ENCODE measurements at regions not wholly inside any gene's neighbourhood (a gene's known extent, or its start where the extent isn't known, plus 50 kb on each side); places are given as distances from the start of the nearest gene placed in this dataset.

DNA sequence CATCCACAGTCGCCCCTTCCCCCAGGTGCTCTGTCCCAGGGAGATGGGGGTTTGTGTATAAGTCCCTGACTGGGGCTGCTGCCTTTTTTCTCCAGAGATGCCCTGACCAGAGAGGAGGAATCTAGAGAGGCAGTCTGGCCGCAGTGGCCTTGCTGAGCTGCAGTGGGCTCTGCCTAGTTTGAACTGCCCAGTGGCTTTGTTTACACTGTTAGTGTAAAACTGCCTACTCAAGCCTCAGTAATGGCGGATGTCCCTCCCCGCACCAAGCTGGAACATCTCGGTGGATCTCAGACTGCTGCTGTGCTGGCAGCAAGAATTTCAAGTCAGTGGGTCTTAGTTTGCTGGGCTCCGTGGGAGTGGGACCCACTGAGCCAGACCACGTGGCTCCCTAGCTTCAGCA, 102.6 kb upstream of the GIMD1 start:
- Histone ChIP-seq H3K9me3 (replicated peaks; ENCODE audit: low read length) (no peaks in the 10 kb centered on the region), H3K27me3 (ENCODE audit: control insufficient read depth, insufficient read depth, low read length) (no peaks in the 10 kb centered on the region), H3K4me2 (ENCODE audit: low read length) (no peak overlapping the region), H3K4me1 (ENCODE audit: control insufficient read depth, insufficient read depth, low read length) (no peaks in the 10 kb centered on the region), H3K9ac (ENCODE audit: low read depth, low read length) (no peak overlapping the region), H3K36me3 (ENCODE audit: insufficient read depth, low read length) (no peaks in the 10 kb centered on the region), H3K4me3 (ENCODE audit: low read length) (no peak overlapping the region)

DNA sequence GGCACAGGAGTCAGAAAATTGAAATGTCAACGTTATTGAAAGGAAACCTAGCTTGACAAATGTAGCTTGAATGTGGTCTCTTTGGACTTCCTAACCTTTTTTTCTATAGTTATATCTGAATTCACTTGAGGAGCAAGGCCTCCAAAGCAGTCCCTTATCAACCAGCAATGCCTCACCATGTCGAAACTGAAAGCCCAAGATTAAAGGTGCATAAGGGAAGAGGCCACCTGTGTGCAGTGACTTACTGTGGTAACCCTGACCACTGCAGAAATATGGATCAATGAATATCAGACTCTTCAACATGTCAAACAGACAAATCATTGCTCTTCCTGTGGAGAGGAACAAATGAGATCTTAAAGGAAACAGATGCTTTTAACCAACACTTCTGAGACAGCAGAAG, 95.0 kb upstream of the GIMD1 start:
- H3K4me1 ChIP-seq (ENCODE audit: control insufficient read depth, insufficient read depth, low read length) = no peaks in the 10 kb centered on the region
- H3K9me3 ChIP-seq (replicated peaks; ENCODE audit: low read length) = no peaks in the 10 kb centered on the region
- H3K4me2 ChIP-seq (ENCODE audit: low read length) = no peak overlapping the region
- no peaks in the 10 kb centered on the region for H3K36me3 ChIP-seq (ENCODE audit: insufficient read depth, low read length)
- H3K9ac ChIP-seq (ENCODE audit: low read depth, low read length) = no peak overlapping the region
- H3K27me3 ChIP-seq (ENCODE audit: control insufficient read depth, insufficient read depth, low read length) = no peaks in the 10 kb centered on the region
- no peak overlapping the region for H3K4me3 ChIP-seq (ENCODE audit: low read length)

DNA sequence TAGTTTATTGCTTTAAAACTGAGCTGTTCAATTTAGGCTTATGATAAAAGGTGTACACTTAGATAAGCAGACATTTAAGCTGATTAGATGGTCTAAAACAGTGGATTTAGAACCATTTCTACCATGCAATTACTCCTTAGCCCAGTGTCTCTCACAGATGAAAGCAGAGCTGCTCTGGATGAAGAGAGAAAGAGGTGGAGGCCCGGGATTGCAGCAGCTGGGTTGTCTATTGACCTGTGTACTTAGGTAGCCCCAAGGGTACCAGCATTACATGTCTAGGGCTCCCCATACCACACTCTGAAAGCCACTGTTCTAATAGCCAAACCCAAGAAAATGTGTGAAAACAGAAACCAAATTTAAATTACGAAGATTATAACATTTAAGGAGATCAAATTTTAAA, 86.0 kb upstream of the GIMD1 start:
- Histone ChIP-seq H3K4me2 (ENCODE audit: low read length) (no peak overlapping the region), H3K4me1 (ENCODE audit: control insufficient read depth, insufficient read depth, low read length) (no peaks in the 10 kb centered on the region), H3K4me3 (ENCODE audit: low read length) (no peak overlapping the region), H3K9me3 (replicated peaks; ENCODE audit: low read length) (no peaks in the 10 kb centered on the region), H3K27me3 (ENCODE audit: control insufficient read depth, insufficient read depth, low read length) (no peaks in the 10 kb centered on the region), H3K36me3 (ENCODE audit: insufficient read depth, low read length) (no peaks in the 10 kb centered on the region), H3K9ac (ENCODE audit: low read depth, low read length) (no peak overlapping the region)

DNA sequence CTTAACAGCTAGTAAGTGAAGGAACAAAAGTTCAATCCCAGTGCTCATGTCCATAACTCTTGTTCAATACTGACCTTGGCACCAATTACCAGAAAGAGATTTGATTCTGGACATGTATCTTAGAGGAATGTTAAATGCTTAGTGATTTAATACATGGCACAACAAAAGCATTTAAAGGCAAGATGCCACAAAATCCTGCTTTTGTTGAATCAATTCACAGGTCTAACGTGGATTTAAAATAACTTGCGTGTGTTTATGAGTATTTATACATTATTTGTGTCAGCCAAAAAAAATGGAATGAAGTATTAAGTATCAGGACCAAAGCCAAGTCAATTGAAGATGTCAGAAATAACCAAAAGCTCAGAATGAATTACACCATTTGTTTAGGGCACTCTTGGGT, 85.4 kb upstream of the GIMD1 start:
- no peaks in the 10 kb centered on the region for H3K36me3 ChIP-seq (ENCODE audit: insufficient read depth, low read length)
- no peaks in the 10 kb centered on the region for H3K27me3 ChIP-seq (ENCODE audit: control insufficient read depth, insufficient read depth, low read length)
- H3K4me2 ChIP-seq (ENCODE audit: low read length) = no peak overlapping the region
- H3K4me1 ChIP-seq (ENCODE audit: control insufficient read depth, insufficient read depth, low read length) = no peaks in the 10 kb centered on the region
- no peak overlapping the region for H3K9ac ChIP-seq (ENCODE audit: low read depth, low read length)
- H3K9me3 ChIP-seq (replicated peaks; ENCODE audit: low read length) = no peaks in the 10 kb centered on the region
- no peak overlapping the region for H3K4me3 ChIP-seq (ENCODE audit: low read length)

DNA sequence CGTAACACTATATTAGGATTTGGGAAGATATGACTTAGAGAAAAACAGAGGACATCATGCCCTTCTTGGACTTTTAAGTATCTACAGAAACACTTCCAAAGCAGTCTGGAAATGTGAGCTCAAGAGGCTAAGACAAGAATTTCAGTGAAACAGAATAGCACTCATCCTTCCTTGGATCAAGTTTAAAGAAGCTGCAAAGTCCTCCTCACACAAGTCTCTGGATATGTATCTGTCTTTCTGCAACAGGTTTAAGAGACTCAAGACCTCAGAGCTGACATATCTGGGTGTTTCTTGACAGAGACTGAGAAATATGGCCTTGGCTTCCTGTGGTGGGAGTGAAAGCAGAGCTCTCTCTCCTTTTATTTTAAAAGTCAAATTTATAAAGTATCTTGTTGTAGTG, 82.5 kb upstream of the GIMD1 start:
- H3K9ac ChIP-seq (ENCODE audit: low read depth, low read length) = no peak overlapping the region
- no peaks in the 10 kb centered on the region for H3K36me3 ChIP-seq (ENCODE audit: insufficient read depth, low read length)
- no peaks in the 10 kb centered on the region for H3K4me1 ChIP-seq (ENCODE audit: control insufficient read depth, insufficient read depth, low read length)
- no peaks in the 10 kb centered on the region for H3K9me3 ChIP-seq (replicated peaks; ENCODE audit: low read length)
- no peak overlapping the region for H3K4me3 ChIP-seq (ENCODE audit: low read length)
- H3K4me2 ChIP-seq (ENCODE audit: low read length) = no peak overlapping the region
- H3K27me3 ChIP-seq (ENCODE audit: control insufficient read depth, insufficient read depth, low read length) = no peaks in the 10 kb centered on the region

DNA sequence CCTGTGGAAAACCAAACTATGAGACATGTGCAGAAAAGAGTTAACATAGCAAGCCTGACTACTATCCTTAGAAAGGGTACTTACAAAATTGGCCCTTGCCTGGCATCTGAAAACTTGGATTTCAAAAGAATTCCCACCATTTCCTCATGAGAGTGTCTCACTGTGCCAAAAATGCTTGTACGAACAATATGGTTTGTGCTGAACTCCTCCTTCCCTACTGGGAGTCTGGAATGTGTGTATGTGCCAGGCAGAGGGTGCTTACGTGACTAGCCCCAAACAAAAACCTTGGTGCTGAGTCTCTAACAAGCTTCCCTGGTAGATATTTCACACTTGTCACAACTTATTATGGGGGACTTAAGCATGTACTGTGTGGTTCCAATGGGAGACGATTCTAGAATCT, 81.7 kb upstream of the GIMD1 start:
- H3K9me3 ChIP-seq (replicated peaks; ENCODE audit: low read length) = no peaks in the 10 kb centered on the region
- H3K9ac ChIP-seq (ENCODE audit: low read depth, low read length) = no peak overlapping the region
- H3K4me1 ChIP-seq (ENCODE audit: control insufficient read depth, insufficient read depth, low read length) = no peaks in the 10 kb centered on the region
- no peak overlapping the region for H3K4me2 ChIP-seq (ENCODE audit: low read length)
- H3K27me3 ChIP-seq (ENCODE audit: control insufficient read depth, insufficient read depth, low read length) = no peaks in the 10 kb centered on the region
- H3K36me3 ChIP-seq (ENCODE audit: insufficient read depth, low read length) = no peaks in the 10 kb centered on the region
- no peak overlapping the region for H3K4me3 ChIP-seq (ENCODE audit: low read length)

DNA sequence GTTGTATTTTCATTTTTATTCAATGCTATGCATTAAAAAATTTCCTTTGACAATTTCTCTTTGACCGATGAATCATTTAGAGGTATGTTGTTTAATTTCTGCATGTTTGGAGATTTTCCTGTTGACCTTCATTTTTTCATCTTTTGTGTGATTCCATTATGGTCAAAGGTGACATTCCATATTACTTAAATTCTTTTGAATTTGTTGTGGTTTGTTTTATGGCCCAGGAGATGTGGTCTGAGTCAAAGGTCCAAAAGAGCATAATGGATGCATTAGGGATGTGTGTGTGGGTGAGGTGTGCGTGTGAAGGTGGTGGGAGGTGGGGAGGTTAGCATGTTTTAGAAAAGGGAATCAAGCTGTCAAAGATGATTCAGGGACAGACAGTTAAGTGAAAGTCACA, 76.0 kb upstream of the GIMD1 start:
- Histone ChIP-seq H3K9me3 (replicated peaks; ENCODE audit: low read length) (no peaks in the 10 kb centered on the region), H3K27me3 (ENCODE audit: control insufficient read depth, insufficient read depth, low read length) (no peaks in the 10 kb centered on the region), H3K9ac (ENCODE audit: low read depth, low read length) (no peak overlapping the region), H3K4me1 (ENCODE audit: control insufficient read depth, insufficient read depth, low read length) (peaks cover 7% of the 10 kb centered on the region), H3K4me2 (ENCODE audit: low read length) (no peak overlapping the region), H3K36me3 (ENCODE audit: insufficient read depth, low read length) (no peaks in the 10 kb centered on the region), H3K4me3 (ENCODE audit: low read length) (no peak overlapping the region)

DNA sequence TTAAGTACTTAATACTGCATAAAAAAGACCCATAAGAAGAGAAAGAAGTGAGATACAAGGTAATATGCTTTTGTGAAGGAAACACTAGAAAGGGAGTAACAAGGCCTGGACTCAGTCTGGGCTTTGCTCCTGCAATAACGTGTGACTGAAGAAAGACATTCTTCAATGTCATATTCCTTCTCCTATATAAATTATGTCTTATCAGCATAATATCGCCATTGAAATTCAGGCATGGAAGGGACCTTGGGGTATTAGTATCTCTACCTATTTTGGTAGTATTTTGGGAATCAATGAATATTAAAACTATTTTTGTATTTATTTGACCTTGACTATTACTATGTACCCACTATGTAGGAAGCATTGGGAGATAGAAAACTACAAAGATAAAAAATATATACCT, 62.2 kb upstream of the GIMD1 start:
- H3K27me3 ChIP-seq (ENCODE audit: control insufficient read depth, insufficient read depth, low read length) = no peaks in the 10 kb centered on the region
- H3K9ac ChIP-seq (ENCODE audit: low read depth, low read length) = no peak overlapping the region
- H3K4me2 ChIP-seq (ENCODE audit: low read length) = no peak overlapping the region
- H3K9me3 ChIP-seq (replicated peaks; ENCODE audit: low read length) = no peaks in the 10 kb centered on the region
- H3K36me3 ChIP-seq (ENCODE audit: insufficient read depth, low read length) = no peaks in the 10 kb centered on the region
- no peaks in the 10 kb centered on the region for H3K4me1 ChIP-seq (ENCODE audit: control insufficient read depth, insufficient read depth, low read length)
- H3K4me3 ChIP-seq (ENCODE audit: low read length) = no peak overlapping the region

DNA sequence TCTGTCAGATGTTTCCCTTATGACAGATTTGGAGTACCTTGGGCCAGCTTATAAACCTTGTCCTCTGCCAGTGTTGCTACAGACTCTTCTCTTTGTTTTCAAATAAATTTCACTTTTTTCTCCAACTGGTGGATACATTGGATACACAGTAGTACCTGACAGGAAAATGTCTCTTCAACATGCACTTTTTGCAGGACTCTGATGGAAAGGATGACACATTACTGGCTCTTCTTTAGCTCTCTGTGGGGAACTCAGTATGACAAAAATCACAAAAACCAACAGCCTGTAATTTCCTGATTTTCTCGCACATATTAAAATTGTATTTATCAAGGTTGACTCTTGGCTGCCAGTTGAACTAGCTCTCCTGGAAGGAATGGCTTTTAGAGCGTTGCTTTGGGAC, 61.3 kb upstream of the GIMD1 start:
- Histone ChIP-seq H3K9me3 (replicated peaks; ENCODE audit: low read length) (no peaks in the 10 kb centered on the region), H3K4me1 (ENCODE audit: control insufficient read depth, insufficient read depth, low read length) (no peaks in the 10 kb centered on the region), H3K9ac (ENCODE audit: low read depth, low read length) (no peak overlapping the region), H3K27me3 (ENCODE audit: control insufficient read depth, insufficient read depth, low read length) (no peaks in the 10 kb centered on the region), H3K4me3 (ENCODE audit: low read length) (no peak overlapping the region), H3K4me2 (ENCODE audit: low read length) (no peak overlapping the region), H3K36me3 (ENCODE audit: insufficient read depth, low read length) (no peaks in the 10 kb centered on the region)

DNA sequence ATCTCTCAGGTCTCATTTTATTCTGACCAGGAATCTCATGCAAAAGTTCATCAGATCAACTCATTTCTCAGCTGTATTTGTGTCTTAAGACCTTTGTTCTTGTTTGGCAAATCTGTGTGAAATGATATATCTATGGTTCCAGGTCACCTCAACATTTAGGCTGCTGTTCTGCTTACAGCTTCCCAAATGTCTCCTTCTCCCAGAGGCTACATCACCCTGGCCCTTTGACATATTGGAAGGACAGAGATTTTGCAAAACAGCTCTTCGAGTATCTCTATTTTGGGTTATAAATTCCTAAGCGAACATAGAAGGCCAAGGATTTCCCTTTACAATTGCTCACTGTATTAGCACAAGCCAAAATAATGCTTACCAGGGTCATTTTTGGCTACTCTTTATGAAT, 57.5 kb upstream of the GIMD1 start:
- Histone ChIP-seq H3K4me3 (ENCODE audit: low read length) (no peak overlapping the region), H3K9me3 (replicated peaks; ENCODE audit: low read length) (no peaks in the 10 kb centered on the region), H3K36me3 (ENCODE audit: insufficient read depth, low read length) (no peaks in the 10 kb centered on the region), H3K4me1 (ENCODE audit: control insufficient read depth, insufficient read depth, low read length) (peaks cover 17% of the 10 kb centered on the region), H3K4me2 (ENCODE audit: low read length) (no peak overlapping the region), H3K9ac (ENCODE audit: low read depth, low read length) (no peak overlapping the region), H3K27me3 (ENCODE audit: control insufficient read depth, insufficient read depth, low read length) (no peaks in the 10 kb centered on the region)

DNA sequence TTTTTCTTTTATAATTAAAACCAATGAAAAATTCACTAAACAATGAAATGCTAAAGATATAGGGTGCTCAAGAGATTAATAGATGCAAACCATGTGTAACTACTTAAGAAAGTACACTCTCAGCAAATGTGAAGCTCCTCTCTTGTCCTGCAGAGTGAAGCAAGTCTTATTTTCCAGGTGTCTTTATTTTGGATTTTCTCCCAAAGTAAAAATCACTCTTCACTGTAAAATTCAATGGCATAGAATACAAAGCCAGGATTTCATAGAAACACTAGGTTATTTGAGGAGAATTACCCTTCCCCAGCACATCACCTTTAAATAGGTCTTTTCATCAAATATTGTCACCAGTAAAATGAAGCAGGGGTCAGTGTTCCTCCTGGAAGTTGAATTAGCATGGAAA, 57.0 kb upstream of the GIMD1 start:
- no peaks in the 10 kb centered on the region for H3K9me3 ChIP-seq (replicated peaks; ENCODE audit: low read length)
- H3K4me1 ChIP-seq (ENCODE audit: control insufficient read depth, insufficient read depth, low read length) = peaks cover 20% of the 10 kb centered on the region
- H3K4me2 ChIP-seq (ENCODE audit: low read length) = no peak overlapping the region
- H3K36me3 ChIP-seq (ENCODE audit: insufficient read depth, low read length) = no peaks in the 10 kb centered on the region
- no peak overlapping the region for H3K4me3 ChIP-seq (ENCODE audit: low read length)
- no peak overlapping the region for H3K9ac ChIP-seq (ENCODE audit: low read depth, low read length)
- H3K27me3 ChIP-seq (ENCODE audit: control insufficient read depth, insufficient read depth, low read length) = no peaks in the 10 kb centered on the region

DNA sequence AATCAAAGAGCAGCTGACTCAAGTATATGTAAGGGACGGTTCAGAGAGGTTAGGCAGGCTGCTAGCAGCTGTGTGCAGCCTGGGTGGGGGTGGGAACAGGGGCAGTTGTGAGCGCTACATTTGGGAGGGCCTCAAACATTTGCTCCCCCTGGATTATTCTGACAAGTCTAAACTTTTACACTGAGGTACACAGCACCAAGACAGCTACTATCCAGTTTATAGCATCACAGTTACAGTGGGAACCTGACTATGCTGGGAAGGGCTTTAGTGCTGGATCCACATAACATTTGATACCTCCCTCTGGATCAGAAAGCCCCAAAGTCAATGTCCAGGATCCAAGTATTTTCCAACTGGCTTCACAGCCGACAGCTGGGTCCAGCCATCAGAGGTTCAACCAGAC, 55.8 kb upstream of the GIMD1 start:
- no peak overlapping the region for H3K4me2 ChIP-seq (ENCODE audit: low read length)
- H3K27me3 ChIP-seq (ENCODE audit: control insufficient read depth, insufficient read depth, low read length) = no peaks in the 10 kb centered on the region
- H3K9ac ChIP-seq (ENCODE audit: low read depth, low read length) = no peak overlapping the region
- H3K4me3 ChIP-seq (ENCODE audit: low read length) = no peak overlapping the region
- H3K36me3 ChIP-seq (ENCODE audit: insufficient read depth, low read length) = no peaks in the 10 kb centered on the region
- peaks cover 20% of the 10 kb centered on the region for H3K4me1 ChIP-seq (ENCODE audit: control insufficient read depth, insufficient read depth, low read length)
- H3K9me3 ChIP-seq (replicated peaks; ENCODE audit: low read length) = no peaks in the 10 kb centered on the region

DNA sequence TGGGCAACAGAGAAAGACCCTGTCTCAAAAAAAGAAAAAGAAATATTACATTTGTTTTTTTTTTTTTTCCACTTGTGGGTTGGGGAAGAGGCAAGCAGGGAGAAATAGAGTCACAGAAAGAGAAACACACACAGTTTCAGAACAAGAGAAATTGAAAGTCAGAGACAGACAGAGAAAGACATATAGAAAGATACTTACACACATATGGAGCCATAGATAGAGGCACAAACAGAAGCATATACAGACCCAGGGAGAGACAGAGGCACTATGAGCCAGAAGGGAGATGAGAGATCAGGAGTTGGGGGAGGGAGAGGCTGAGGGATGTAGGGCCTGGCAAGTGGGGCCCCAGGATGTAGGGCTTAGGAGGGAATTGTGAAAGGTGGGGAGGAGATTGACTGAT, 55.2 kb upstream of the GIMD1 start:
- Histone ChIP-seq H3K9me3 (replicated peaks; ENCODE audit: low read length) (no peaks in the 10 kb centered on the region), H3K4me3 (ENCODE audit: low read length) (no peak overlapping the region), H3K4me1 (ENCODE audit: control insufficient read depth, insufficient read depth, low read length) (peaks cover 20% of the 10 kb centered on the region), H3K27me3 (ENCODE audit: control insufficient read depth, insufficient read depth, low read length) (no peaks in the 10 kb centered on the region), H3K36me3 (ENCODE audit: insufficient read depth, low read length) (no peaks in the 10 kb centered on the region), H3K4me2 (ENCODE audit: low read length) (no peak overlapping the region), H3K9ac (ENCODE audit: low read depth, low read length) (no peak overlapping the region)
